Gastroesophageal sphincter (tissue), 2 donors: ENCODE measurements at regions not wholly inside any gene's neighbourhood (a gene's known extent, or its start where the extent isn't known, plus 50 kb on each side); places are given as distances from the start of the nearest gene placed in this dataset.

Source experiments
- EP300 ChIP-seq: sonication (generic); formaldehyde crosslinking; IDR thresholded peaks from one replicate; pipeline ENCODE4 v1.6.1; 2017; ENCODE audit warnings: antibody characterized with exemption, mild to moderate bottlenecking
- POLR2A ChIP-seq, 2 donors: fragments of 450-650 bp; IDR thresholded peaks; one replicate each; pipeline ENCODE4 v1.6.1; 2017; ENCODE audit warnings: antibody characterized with exemption in 2 of 2, mild to moderate bottlenecking in 2 of 2, moderate library complexity in 1 of 2

DNA sequence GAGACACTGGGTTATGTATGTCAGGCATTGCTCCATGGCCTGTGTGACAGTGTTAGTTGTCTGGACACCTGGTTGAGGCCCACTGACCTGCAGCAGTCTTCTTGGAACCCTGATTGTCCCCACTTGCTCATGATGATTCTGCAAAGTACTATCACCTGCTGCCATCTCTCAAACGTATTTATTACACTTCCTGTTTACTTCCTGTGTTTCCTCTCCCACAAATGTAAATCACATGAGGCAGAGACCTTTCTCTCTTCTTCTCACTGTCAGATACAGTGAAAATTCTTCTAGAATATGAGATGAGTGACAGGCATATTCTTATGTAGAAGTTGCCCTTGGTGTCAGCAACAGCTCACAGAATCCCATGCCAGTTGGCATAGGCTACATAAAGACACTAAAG is 186.9 kb upstream of the CNTN1 start:
- TF ChIP-seq POLR2A (IDR thresholded peaks at IDR 0.05): no peak
- no peak for TF ChIP-seq EP300
